ENCODE measurements at regions not wholly inside any gene's neighbourhood (a gene's known extent, or its start where the extent isn't known, plus 50 kb on each side); places are given as distances from the start of the nearest gene placed in this dataset.

DNA sequence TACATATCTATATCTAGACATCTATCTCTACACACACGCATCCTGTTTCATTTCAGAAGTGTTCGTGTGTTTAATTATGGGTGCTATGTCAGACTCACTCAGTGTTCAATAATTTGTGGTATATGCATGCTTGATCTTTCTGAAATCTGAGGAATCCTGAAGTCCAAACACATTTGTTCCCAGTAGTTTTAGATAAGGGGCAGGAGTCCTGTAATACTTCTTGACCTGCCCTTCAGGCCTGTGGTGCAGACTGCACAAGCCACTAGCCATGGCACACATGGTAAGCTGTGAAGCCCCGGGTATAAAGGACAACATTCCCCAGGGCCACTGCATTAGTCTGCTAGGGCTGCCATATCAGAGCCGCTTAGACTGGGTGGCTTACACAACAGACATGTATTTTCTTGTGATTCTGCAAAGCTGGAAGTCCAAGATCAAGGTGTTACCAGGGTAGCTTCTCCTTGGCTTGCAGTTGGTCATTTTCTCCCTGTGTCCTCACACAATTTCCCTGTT, 267.2 kb downstream of the RHOU start:
- TF ChIP-seq ZNF274 (IDR thresholded peaks at IDR 0.05; ENCODE audit: low read depth, low read length) (no peak), YY1 (IDR thresholded peaks at IDR 0.05; ENCODE audit: insufficient read depth, insufficient read length) (no peak)

Data from NT2/D1 (cell line).